IMR-90 (cell line): ENCODE measurements at regions not wholly inside any gene's neighbourhood (a gene's known extent, or its start where the extent isn't known, plus 50 kb on each side); places are given as distances from the start of the nearest gene placed in this dataset.

Source experiments
- ATAC-seq: fragments of 200-7000 bp; cut with Tn5 transposase; 2 replicates; pipeline ENCODE4 v1.9.1; 2020; ENCODE audit warnings: low read depth, mild to moderate bottlenecking, moderate library complexity
- BruUV-seq: library from RNA; stranded (reverse); fragments of 400-500 nt; replicated peaks from 2 replicates; lab custom pipeline; 2021; lab: Mats Ljungman, UMichigan
- CTCF ChIA-PET: fragments of 300-600 bp; formaldehyde crosslinking; extraction: SDS; loops from one replicate; lab custom pipeline; 2021; ENCODE audit warnings: antibody characterized with exemption; lab: Yijun Ruan, JAX
- POLR2A ChIA-PET: fragments of 300-600 bp; sonication (Branson Sonifier 250); formaldehyde crosslinking; loops from one replicate; lab custom pipeline; 2022; ENCODE audit warnings: antibody characterized with exemption; ENCODE audit not compliant: unreplicated experiment; lab: Charles Lee
- DNase-seq: peaks from one replicate; pipeline ENCODE4 v3.0.0; 2013
- H2AFZ ChIP-seq: replicated peaks from 2 replicates; pipeline ENCODE3; 2013; ENCODE audit warnings: low read length, mild to moderate bottlenecking; ENCODE audit not compliant: poor library complexity
- H2AK5ac ChIP-seq: 2 replicates; pipeline ENCODE4 v1.6.1; 2013; ENCODE audit warnings: low read depth, low read length, inconsistent platforms
- H2AK9ac ChIP-seq: replicated peaks from 2 replicates; pipeline ENCODE3; 2013; ENCODE audit warnings: mild to moderate bottlenecking, low read depth, low read length, moderate library complexity; ENCODE audit not compliant: poor library complexity
- H2BK120ac ChIP-seq: 2 replicates; pipeline ENCODE4 v1.6.1; 2013; ENCODE audit warnings: low read depth, low read length, inconsistent platforms
- H2BK15ac ChIP-seq: 3 replicates; pipeline ENCODE4 v1.6.1; 2013; ENCODE audit warnings: low read depth, low read length, inconsistent platforms
- H2BK20ac ChIP-seq: 2 replicates; pipeline ENCODE4 v1.6.1; 2013; ENCODE audit warnings: low read depth, mild to moderate bottlenecking, inconsistent platforms, low read length, moderate library complexity
- H2BK5ac ChIP-seq: 2 replicates; pipeline ENCODE4 v1.6.1; 2013; ENCODE audit warnings: mild to moderate bottlenecking, low read depth, low read length, inconsistent platforms; ENCODE audit not compliant: poor library complexity, severe bottlenecking
- H3K14ac ChIP-seq: replicated peaks from 2 replicates; pipeline ENCODE4 v1.6.1; 2013; ENCODE audit warnings: low read depth, low read length, inconsistent platforms
- H3K18ac ChIP-seq: 2 replicates; pipeline ENCODE4 v1.6.1; 2013; ENCODE audit warnings: low read depth, low read length, control low read depth
- H3K23ac ChIP-seq: 2 replicates; pipeline ENCODE4 v1.6.1; 2013; ENCODE audit warnings: low read depth, low read length, inconsistent platforms
- H3K27ac ChIP-seq: 2 replicates; pipeline ENCODE4 v1.5.1; 2013; ENCODE audit warnings: mild to moderate bottlenecking, control low read depth, low read length; ENCODE audit not compliant: insufficient read depth
- H3K27me3 ChIP-seq: 2 replicates; pipeline ENCODE4 v1.6.1; 2013; ENCODE audit warnings: low read length; ENCODE audit not compliant: control insufficient read depth, insufficient read depth
- H3K36me3 ChIP-seq: 2 replicates; pipeline ENCODE4 v1.6.1; 2013; ENCODE audit warnings: low read length, mixed read lengths; ENCODE audit not compliant: control insufficient read depth, insufficient read depth
- H3K4ac ChIP-seq: 2 replicates; pipeline ENCODE4 v1.6.1; 2013; ENCODE audit warnings: low read depth, low read length, inconsistent platforms
- H3K4me1 ChIP-seq: 2 replicates; pipeline ENCODE4 v1.6.1; 2013; ENCODE audit warnings: low read length, mixed read lengths; ENCODE audit not compliant: control insufficient read depth, insufficient read depth
- H3K4me2 ChIP-seq: 2 replicates; pipeline ENCODE4 v1.6.1; 2013; ENCODE audit warnings: low read depth, mild to moderate bottlenecking, control low read depth, low read length, moderate library complexity
- H3K4me3 ChIP-seq: 2 replicates; pipeline ENCODE4 v1.5.1; 2013; ENCODE audit warnings: low read depth, mild to moderate bottlenecking, control low read depth, low read length, moderate library complexity; ENCODE audit not compliant: insufficient read depth
- H3K56ac ChIP-seq: 2 replicates; pipeline ENCODE4 v1.6.1; 2013; ENCODE audit warnings: low read length, inconsistent platforms; ENCODE audit not compliant: insufficient read depth; ENCODE audit errors: extremely low read depth
- H3K79me1 ChIP-seq, 2 experiments: 2 replicates each; pipeline ENCODE4 v1.6.1; 2013; ENCODE audit warnings: low read length in 2 of 2, inconsistent platforms in 1 of 2, low read depth in 1 of 2
- H3K9ac ChIP-seq: 2 replicates; pipeline ENCODE4 v1.6.1; 2013; ENCODE audit warnings: low read depth, low read length, control low read depth
- H3K9me1 ChIP-seq: 2 replicates; pipeline ENCODE4 v1.6.1; 2013; ENCODE audit warnings: low read length, inconsistent platforms; ENCODE audit not compliant: insufficient read depth
- H3K9me3 ChIP-seq: 2 replicates; pipeline ENCODE4 v1.6.1; 2013; ENCODE audit warnings: low read length; ENCODE audit not compliant: control insufficient read depth, insufficient read depth
- H4K20me1 ChIP-seq: 2 replicates; pipeline ENCODE4 v1.6.1; 2013; ENCODE audit warnings: low read length, inconsistent platforms; ENCODE audit not compliant: insufficient read depth
- H4K5ac ChIP-seq: 2 replicates; pipeline ENCODE4 v1.6.1; 2013; ENCODE audit warnings: mild to moderate bottlenecking, low read depth, low read length, control low read depth
- H4K8ac ChIP-seq, 2 experiments: 2 replicates each; pipeline ENCODE4 v1.6.1; 2013; ENCODE audit warnings: low read depth in 2 of 2, low read length in 2 of 2, control low read depth in 1 of 2, inconsistent platforms in 1 of 2
- H4K91ac ChIP-seq: 2 replicates; pipeline ENCODE4 v1.6.1; 2013; ENCODE audit warnings: low read depth, low read length, inconsistent platforms; ENCODE audit not compliant: insufficient read depth
- BHLHE40 ChIP-seq: fragments of 150-350 bp; IDR thresholded peaks from 2 replicates; pipeline ENCODE4 v1.6.1; 2016; ENCODE audit warnings: mild to moderate bottlenecking, low read depth, low read length
- CEBPB ChIP-seq: IDR thresholded peaks from 2 replicates; pipeline ENCODE4 v1.6.1; 2012; ENCODE audit warnings: low read depth, low read length, improper control_type of control experiment
- CHD1 ChIP-seq: IDR thresholded peaks from 2 replicates; pipeline ENCODE4 v1.6.1; 2012; ENCODE audit warnings: low read depth, low read length, improper control_type of control experiment
- CTCF ChIP-seq: conservative IDR thresholded peaks from 2 replicates; pipeline ENCODE4 v1.5.1; 2012; ENCODE audit warnings: mild to moderate bottlenecking, low read depth, low read length, improper control_type of control experiment
- ELK1 ChIP-seq: fragments of 150-350 bp; IDR thresholded peaks from 2 replicates; pipeline ENCODE4 v1.6.1; 2016; ENCODE audit warnings: low read depth, mild to moderate bottlenecking, low read length, moderate library complexity, borderline replicate concordance
- FOS ChIP-seq: fragments of 150-350 bp; IDR thresholded peaks from 2 replicates; pipeline ENCODE4 v1.6.1; 2016; ENCODE audit warnings: low read depth, low read length
- MAFK ChIP-seq: IDR thresholded peaks from 2 replicates; pipeline ENCODE4 v1.6.1; 2012; ENCODE audit warnings: low read depth, low read length, improper control_type of control experiment
- MAZ ChIP-seq: IDR thresholded peaks from 2 replicates; pipeline ENCODE4 v1.6.1; 2012; ENCODE audit warnings: low read depth, mild to moderate bottlenecking, low read length, improper control_type of control experiment, moderate library complexity, borderline replicate concordance
- MXI1 ChIP-seq: IDR thresholded peaks from 2 replicates; pipeline ENCODE4 v1.6.1; 2012; ENCODE audit warnings: low read depth, mild to moderate bottlenecking, low read length, moderate library complexity, borderline replicate concordance
- NFE2L2 ChIP-seq: fragments of 150-350 bp; IDR thresholded peaks from 2 replicates; pipeline ENCODE4 v1.6.1; 2016; ENCODE audit warnings: low read depth, mild to moderate bottlenecking, low read length
- POLR2A ChIP-seq: IDR thresholded peaks from 2 replicates; pipeline ENCODE4 v1.6.1; 2012; ENCODE audit warnings: mild to moderate bottlenecking, low read depth, low read length
- RAD21 ChIP-seq: IDR thresholded peaks from 2 replicates; pipeline ENCODE4 v1.6.1; 2012; ENCODE audit warnings: low read length, improper control_type of control experiment
- RCOR1 ChIP-seq: IDR thresholded peaks from 2 replicates; pipeline ENCODE4 v1.6.1; 2012; ENCODE audit warnings: mild to moderate bottlenecking, low read length, improper control_type of control experiment; ENCODE audit not compliant: insufficient replicate concordance
- RFX5 ChIP-seq: IDR thresholded peaks from 2 replicates; pipeline ENCODE4 v1.8.0; 2012; ENCODE audit warnings: low read depth, mild to moderate bottlenecking, low read length, moderate library complexity
- SMC3 ChIP-seq: fragments of 150-350 bp; IDR thresholded peaks from 2 replicates; pipeline ENCODE4 v1.6.1; 2016; ENCODE audit warnings: low read depth, mild to moderate bottlenecking, antibody characterized with exemption, low read length, moderate library complexity
- USF2 ChIP-seq: fragments of 150-350 bp; IDR thresholded peaks from 2 replicates; pipeline ENCODE4 v1.6.1; 2017; ENCODE audit warnings: mild to moderate bottlenecking, antibody characterized with exemption, low read length, low read depth
- WGBS, 2 experiments: methylation state at CpG; one replicate each; pipeline versions ENCODE4 v1.1.5 to v1.1.7; 2013; ENCODE audit warnings: missing lambda C conversion rate in 2 of 2; ENCODE audit not compliant: insufficient read length in 1 of 2; ENCODE audit errors: extremely low coverage in 2 of 2; 5-methylcytosine and 5-hydroxymethylcytosine counted together
- dilution Hi-C: fragments of 300-500 bp; cut with HindIII; formaldehyde crosslinking; loops from one replicate; pipeline ENCODE4 v1.14.3; 2018; ENCODE audit warnings: low sequenced_read_pairs; ENCODE audit not compliant: unreplicated experiment
- in situ Hi-C: fragments of 300-500 bp; cut with MboI; formaldehyde crosslinking; loops from 3 replicates; pipeline ENCODE4 v1.14.3; 2019; ENCODE audit warnings: low sequenced_read_pairs, inconsistent platforms, mixed read lengths
- intact Hi-C: fragments of 100-400 bp; cut with micrococcal nuclease; formaldehyde crosslinking; loops from 2 replicates; pipeline ENCODE4 v1.10.0; 2022

GRCh38 chr17:62913991-62914570, 52.0 kb upstream of the TANC2 start:
- BruUV-seq: no TSS peak
- no peak for DNase-seq
- H2BK20ac ChIP-seq: no peak overlapping the region
- in situ Hi-C loops (no loop called here), dilution Hi-C loops (no loop called here), intact Hi-C loops (no loop called here)
- H3K9me3 ChIP-seq: peaks cover 8% of the 10 kb centered on the region
- no peak overlapping the region for H2AK5ac ChIP-seq
- H3K23ac ChIP-seq: no peak overlapping the region
- no peak overlapping the region for H4K8ac ChIP-seq
- H3K4me2 ChIP-seq: no peak overlapping the region
- no peaks in the 10 kb centered on the region for H3K79me1 ChIP-seq
- H3K4me3 ChIP-seq: no peak overlapping the region
- no peak overlapping the region for H3K9ac ChIP-seq
- H2AFZ ChIP-seq: no peak overlapping the region
- ChIA-PET POLR2A (no interaction called here), CTCF (no interaction called here)
- H2BK15ac ChIP-seq: no peak overlapping the region
- H3K36me3 ChIP-seq: no peaks in the 10 kb centered on the region
- no peak overlapping the region for H3K18ac ChIP-seq
- H3K56ac ChIP-seq: no peak overlapping the region
- no peak overlapping the region for H3K27ac ChIP-seq
- peaks cover 5% of the 10 kb centered on the region for H3K4me1 ChIP-seq
- H4K20me1 ChIP-seq: no peaks in the 10 kb centered on the region
- H2BK5ac ChIP-seq: no peak overlapping the region
- H3K9me1 ChIP-seq: no peaks in the 10 kb centered on the region
- no peak overlapping the region for H4K91ac ChIP-seq
- 92% methylated on average over 3 of the region's 3 CpGs; no CpG with 5 or more reads in 1 of the 2 experiments for WGBS, 2 experiments
- H2AK9ac ChIP-seq: no peak overlapping the region
- no peak overlapping the region for H3K14ac ChIP-seq
- H3K4ac ChIP-seq: no peak overlapping the region
- no peak overlapping the region for H2BK120ac ChIP-seq
- no peak overlapping the region for H4K5ac ChIP-seq
- TF ChIP-seq ELK1 (no peak), RAD21 (no peak), RCOR1 (no peak), CHD1 (no peak), CEBPB (no peak), MAZ (no peak), USF2 (no peak), POLR2A (no peak), MXI1 (no peak), MAFK (no peak), RFX5 (no peak), NFE2L2 (no peak), BHLHE40 (no peak), CTCF (no peak), FOS (no peak), SMC3 (no peak)
- H3K27me3 ChIP-seq: no peaks in the 10 kb centered on the region
- no peak for ATAC-seq
